Vagina (tissue), 2 donors: ENCODE measurements at regions not wholly inside any gene's neighbourhood (a gene's known extent, or its start where the extent isn't known, plus 50 kb on each side); places are given as distances from the start of the nearest gene placed in this dataset.
"Not testable (repeated sequence)": the region's sequence is repeated elsewhere in the genome, so short reads cannot be mapped to it uniquely, and the experiment has no call there.

Experiments used
- CTCF ChIP-seq, 3 experiments: fragments of 450-650 bp in 2 of 3; fragments of 200-600 bp in 1 of 3; sonication (generic) in 1 of 3; IDR thresholded peaks; one replicate each; pipeline ENCODE4 v1.5.1; 2017 to 2019; ENCODE audit warnings: antibody characterized with exemption in 3 of 3, mild to moderate bottlenecking in 2 of 3, moderate library complexity in 2 of 3
- POLR2A ChIP-seq, 2 donors: fragments of 450-650 bp; IDR thresholded peaks; one replicate each; pipeline ENCODE4 v1.6.1; 2017; ENCODE audit warnings: antibody characterized with exemption in 2 of 2, mild to moderate bottlenecking in 2 of 2, moderate library complexity in 2 of 2
- POLR2AphosphoS5 ChIP-seq, 2 donors: sonication (generic); formaldehyde crosslinking; IDR thresholded peaks; one replicate each; pipeline ENCODE4 v1.9.0; 2017; ENCODE audit warnings: antibody characterized with exemption in 2 of 2, mild to moderate bottlenecking in 2 of 2, low read depth in 1 of 2; ENCODE audit not compliant: insufficient read depth in 1 of 2

GRCh38 chr14:97148021-97148420, 350.8 kb downstream of the VRK1 start:
- TF ChIP-seq CTCF (IDR thresholded peaks at IDR 0.05); POLR2AphosphoS5 (IDR thresholded peaks at IDR 0.05; ENCODE audit: insufficient read depth in 1 of 2, low read depth in 1 of 2); POLR2A (IDR thresholded peaks at IDR 0.05): not testable (repeated sequence)
